ENCODE measurements at regions not wholly inside any gene's neighbourhood (a gene's known extent, or its start where the extent isn't known, plus 50 kb on each side); places are given as distances from the start of the nearest gene placed in this dataset.

- no peak for DNase-seq (ENCODE audit: low read depth)
- no peak for TF ChIP-seq CTCF (IDR thresholded peaks at IDR 0.05; ENCODE audit: control insufficient read depth, extremely low read depth, insufficient read depth)
- no peak overlapping the region for H3K4me3 ChIP-seq (ENCODE audit: low read depth, low read length)
Measured at GRCh38 chr13:110012102-110012739, 225.8 kb upstream of the IRS2 start.

DNA sequence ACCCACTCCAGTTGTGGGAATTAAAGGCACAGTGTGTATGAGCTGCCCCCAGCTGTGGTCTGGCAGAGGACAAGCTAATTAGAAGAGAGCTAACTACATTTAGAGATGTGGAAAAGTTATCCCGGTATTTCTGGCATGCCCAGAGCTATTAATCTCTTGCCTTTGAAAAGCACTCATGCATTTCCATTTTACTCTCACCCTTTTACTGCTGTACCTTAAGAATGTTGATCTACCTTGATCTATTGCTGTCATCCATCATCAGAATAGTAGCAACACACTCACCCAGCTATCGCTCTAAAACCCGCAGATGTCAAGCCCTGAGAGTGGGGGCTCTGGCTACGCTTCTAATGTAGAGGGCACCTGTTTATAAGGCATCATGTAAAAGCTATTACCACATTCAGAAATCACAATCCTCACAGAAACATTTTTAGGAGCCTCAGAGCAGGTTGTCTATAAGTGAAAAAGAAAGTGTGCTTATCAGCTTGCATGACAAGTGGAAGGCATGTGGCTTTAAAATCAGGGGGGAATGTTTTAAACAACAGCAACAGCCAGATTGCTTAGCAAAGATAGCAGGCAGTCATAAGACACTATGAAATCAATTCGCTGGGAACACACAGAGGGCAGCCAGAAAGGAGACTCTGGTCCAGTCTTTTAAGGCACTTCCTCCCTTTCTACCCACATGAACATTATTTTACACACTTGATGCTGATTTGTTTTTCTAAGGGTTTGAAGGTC, 224.2 kb upstream of the IRS2 start:
- TF ChIP-seq CTCF (IDR thresholded peaks at IDR 0.05; ENCODE audit: control insufficient read depth, extremely low read depth, insufficient read depth), result no peak
- H3K4me3 ChIP-seq (ENCODE audit: low read depth, low read length), result no peak overlapping the region
- DNase-seq (ENCODE audit: low read depth), result no peak

DNA sequence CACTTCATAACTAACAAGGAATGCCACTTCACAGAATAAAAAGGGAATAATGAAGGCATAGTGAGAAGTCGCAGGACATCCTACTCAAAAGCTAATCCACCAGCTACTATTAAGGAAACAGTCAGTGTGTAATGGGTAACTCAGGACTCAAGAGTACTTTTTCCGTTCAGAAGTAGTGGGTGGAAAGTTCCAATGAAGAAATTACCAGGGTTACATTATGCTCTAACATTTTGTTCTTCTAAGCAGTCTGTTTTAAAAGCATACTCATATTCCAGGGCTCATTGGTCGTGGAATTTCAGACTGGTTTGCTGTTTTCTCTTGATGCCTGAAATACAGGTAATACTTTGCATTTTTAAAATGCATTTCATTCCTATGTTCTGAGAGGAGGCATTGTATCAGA, 222.4 kb upstream of the IRS2 start:
- TF ChIP-seq CTCF (IDR thresholded peaks at IDR 0.05; ENCODE audit: control insufficient read depth, extremely low read depth, insufficient read depth), result no peak
- DNase-seq (ENCODE audit: low read depth), result no peak
- H3K4me3 ChIP-seq (ENCODE audit: low read depth, low read length), result no peak overlapping the region

GRCh38 chr13:110006304-110006703, 219.9 kb upstream of the IRS2 start:
- no peak for TF ChIP-seq CTCF (IDR thresholded peaks at IDR 0.05; ENCODE audit: control insufficient read depth, extremely low read depth, insufficient read depth)
- peak; percentile 30 for DNase-seq (ENCODE audit: low read depth)
- H3K4me3 ChIP-seq (ENCODE audit: low read depth, low read length), result no peak overlapping the region

DNA sequence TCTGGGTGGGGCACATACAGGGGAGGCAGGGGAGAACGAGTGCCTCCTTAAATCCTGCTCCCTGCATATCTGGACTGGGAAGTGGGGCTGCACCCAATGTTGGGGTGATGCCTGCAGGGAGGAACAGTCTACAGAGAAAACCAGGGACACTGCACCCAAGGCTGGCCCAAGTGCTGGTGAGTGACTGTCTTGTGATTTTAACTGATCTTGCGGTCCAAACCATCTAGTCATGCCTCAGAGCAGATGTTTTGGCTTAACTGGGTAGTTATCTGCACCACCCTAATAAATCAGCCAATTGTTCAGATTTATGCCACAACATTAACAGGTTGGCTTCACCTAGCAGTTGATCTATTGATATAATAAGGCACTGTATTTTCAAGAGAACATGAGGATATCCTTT, 219.2 kb upstream of the IRS2 start:
- no peak for TF ChIP-seq CTCF (IDR thresholded peaks at IDR 0.05; ENCODE audit: control insufficient read depth, extremely low read depth, insufficient read depth)
- DNase-seq (ENCODE audit: low read depth), result no peak
- no peak overlapping the region for H3K4me3 ChIP-seq (ENCODE audit: low read depth, low read length)

DNA sequence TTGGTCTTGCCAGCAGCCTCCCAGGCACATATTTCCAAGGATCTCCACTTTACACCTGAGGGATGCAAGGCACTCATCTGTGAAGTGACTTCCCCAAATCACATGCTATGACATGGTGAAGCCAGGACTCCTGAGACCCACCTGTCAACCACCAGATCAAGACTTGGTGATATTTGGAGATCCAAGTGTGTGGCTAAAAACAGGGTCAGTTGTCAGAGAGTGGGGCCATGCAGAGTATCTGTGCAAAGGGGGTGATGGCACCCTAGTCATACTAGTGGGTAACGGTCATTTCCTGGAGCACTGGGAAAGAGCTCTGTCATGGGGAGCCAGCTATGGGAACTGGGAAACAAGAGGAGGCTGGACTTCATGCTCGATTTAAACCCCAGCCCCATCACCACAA, 218.4 kb upstream of the IRS2 start:
- DNase-seq (ENCODE audit: low read depth), result no peak
- no peak overlapping the region for H3K4me3 ChIP-seq (ENCODE audit: low read depth, low read length)
- TF ChIP-seq CTCF (IDR thresholded peaks at IDR 0.05; ENCODE audit: control insufficient read depth, extremely low read depth, insufficient read depth), result no peak
